ENCODE measurements at regions not wholly inside any gene's neighbourhood (a gene's known extent, or its start where the extent isn't known, plus 50 kb on each side); places are given as distances from the start of the nearest gene placed in this dataset.

DNA sequence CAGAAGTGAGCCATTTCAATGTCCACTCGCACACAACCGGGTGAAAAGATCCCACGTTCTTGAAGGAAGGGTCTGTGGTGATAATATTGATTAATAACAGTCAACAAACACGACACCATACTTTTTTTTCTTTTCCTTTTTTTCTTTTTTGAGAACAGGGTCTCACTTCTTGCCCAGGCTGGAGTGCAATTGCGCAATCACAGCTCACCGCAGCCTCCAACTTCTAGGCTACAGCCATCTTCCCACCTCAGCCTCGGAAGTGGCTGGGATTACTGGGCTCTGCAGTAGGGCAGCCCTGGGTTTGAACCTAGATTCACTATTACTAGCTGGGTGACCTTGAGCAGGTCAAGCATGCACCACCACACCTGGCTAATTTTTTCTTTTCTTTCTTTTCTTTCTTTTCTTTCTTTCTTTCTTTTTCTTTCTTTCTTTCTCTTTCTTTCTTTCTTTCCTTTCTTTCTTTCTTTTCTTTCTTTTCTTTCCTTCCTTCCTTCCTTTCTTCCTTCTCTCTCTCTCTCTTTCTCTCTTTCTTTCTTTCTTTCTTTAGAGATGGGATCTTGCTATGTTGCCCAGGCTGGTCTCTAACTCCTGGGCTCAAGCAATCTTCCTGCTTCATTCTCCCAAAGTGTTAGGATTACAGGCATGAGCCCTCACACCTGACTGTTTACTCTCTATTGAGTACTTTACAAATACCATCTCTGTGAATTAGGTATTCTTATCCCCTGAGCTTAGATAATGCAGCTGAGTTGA lies 123.9 kb downstream of the SNX5 start:
- H3K27me3 ChIP-seq (ENCODE audit: insufficient read depth in 3 of 3, low read length in 2 of 3), result peaks cover 0 to 2% (median 0%) of the 10 kb centered on the region in 3 donors
- TF ChIP-seq, protein P1, sequence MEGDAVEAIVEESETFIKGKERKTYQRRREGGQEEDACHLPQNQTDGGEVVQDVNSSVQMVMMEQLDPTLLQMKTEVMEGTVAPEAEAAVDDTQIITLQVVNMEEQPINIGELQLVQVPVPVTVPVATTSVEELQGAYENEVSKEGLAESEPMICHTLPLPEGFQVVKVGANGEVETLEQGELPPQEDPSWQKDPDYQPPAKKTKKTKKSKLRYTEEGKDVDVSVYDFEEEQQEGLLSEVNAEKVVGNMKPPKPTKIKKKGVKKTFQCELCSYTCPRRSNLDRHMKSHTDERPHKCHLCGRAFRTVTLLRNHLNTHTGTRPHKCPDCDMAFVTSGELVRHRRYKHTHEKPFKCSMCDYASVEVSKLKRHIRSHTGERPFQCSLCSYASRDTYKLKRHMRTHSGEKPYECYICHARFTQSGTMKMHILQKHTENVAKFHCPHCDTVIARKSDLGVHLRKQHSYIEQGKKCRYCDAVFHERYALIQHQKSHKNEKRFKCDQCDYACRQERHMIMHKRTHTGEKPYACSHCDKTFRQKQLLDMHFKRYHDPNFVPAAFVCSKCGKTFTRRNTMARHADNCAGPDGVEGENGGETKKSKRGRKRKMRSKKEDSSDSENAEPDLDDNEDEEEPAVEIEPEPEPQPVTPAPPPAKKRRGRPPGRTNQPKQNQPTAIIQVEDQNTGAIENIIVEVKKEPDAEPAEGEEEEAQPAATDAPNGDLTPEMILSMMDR (IDR thresholded peaks at IDR 0.05), result no peak
- intact Hi-C loops (cut with DNase I), result loop anchor here in 1 of 2 donors (5.0 kb wide), 1 partner anchor 37 kb away; no protein-coding TSS in a partner anchor
- DNase-seq (no peak), ATAC-seq (no peak)
- WGBS, 3 donors, result 78 to 86% (median 82%) methylated on average over 7 of the region's 7 CpGs
- H3K27ac ChIP-seq, result no peak overlapping the region
- H3K9me3 ChIP-seq, result peaks cover 4% of the 10 kb centered on the region
- no peak overlapping the region for H3K4me3 ChIP-seq
- H3K36me3 ChIP-seq (ENCODE audit: insufficient read depth in 1 of 2, low read depth in 1 of 2), result no peaks in the 10 kb centered on the region
- H3K4me1 ChIP-seq, result no peaks in the 10 kb centered on the region

- TF ChIP-seq, protein P1 (IDR thresholded peaks at IDR 0.05), result no peak
- H3K9me3 ChIP-seq, result peaks cover 4% of the 10 kb centered on the region
- no peaks in the 10 kb centered on the region for H3K36me3 ChIP-seq (ENCODE audit: insufficient read depth in 1 of 2, low read depth in 1 of 2)
- H3K4me3 ChIP-seq, result no peak overlapping the region
- no peak overlapping the region for H3K27ac ChIP-seq
- ATAC-seq (no peak), DNase-seq (no peak)
- intact Hi-C loops (cut with DNase I), result loop anchor here in 1 of 2 donors (5.0 kb wide), 1 partner anchor 37 kb away; no protein-coding TSS in a partner anchor
- 96 to 100% (median 100%) methylated on average over 1 of the region's 1 CpG for WGBS, 3 donors
- no peaks in the 10 kb centered on the region for H3K4me1 ChIP-seq
- peaks cover 0 to 2% (median 0%) of the 10 kb centered on the region in 3 donors for H3K27me3 ChIP-seq (ENCODE audit: insufficient read depth in 3 of 3, low read length in 2 of 3)
Observed at GRCh38 chr20:17844133-17844429, 124.5 kb downstream of the SNX5 start.

GRCh38 chr20:17843246-17844132 lies 125.1 kb downstream of the SNX5 start:
- Histone ChIP-seq H3K36me3 (ENCODE audit: insufficient read depth in 1 of 2, low read depth in 1 of 2) (no peaks in the 10 kb centered on the region), H3K27ac (peak overlapping the region; percentile 53), H3K4me1 (no peaks in the 10 kb centered on the region), H3K4me3 (no peak overlapping the region), H3K9me3 (peaks cover 4% of the 10 kb centered on the region), H3K27me3 (ENCODE audit: insufficient read depth in 3 of 3, low read length in 2 of 3) (peaks cover 0 to 2% (median 0%) of the 10 kb centered on the region in 3 donors)
- TF ChIP-seq, protein P1 (IDR thresholded peaks at IDR 0.05), result no peak
- ATAC-seq (peak in 3 of 4 donors; percentile 19 to 51 (median 51)), DNase-seq (peak in 1 of 2 donors; percentile 47)
- intact Hi-C loops (cut with DNase I), result loop anchor here in 1 of 2 donors (5.0 kb wide), 1 partner anchor 36 kb away; no protein-coding TSS in a partner anchor
- 56 to 62% (median 60%) methylated on average over 13 to 14 of the region's 14 CpGs for WGBS, 3 donors

DNA sequence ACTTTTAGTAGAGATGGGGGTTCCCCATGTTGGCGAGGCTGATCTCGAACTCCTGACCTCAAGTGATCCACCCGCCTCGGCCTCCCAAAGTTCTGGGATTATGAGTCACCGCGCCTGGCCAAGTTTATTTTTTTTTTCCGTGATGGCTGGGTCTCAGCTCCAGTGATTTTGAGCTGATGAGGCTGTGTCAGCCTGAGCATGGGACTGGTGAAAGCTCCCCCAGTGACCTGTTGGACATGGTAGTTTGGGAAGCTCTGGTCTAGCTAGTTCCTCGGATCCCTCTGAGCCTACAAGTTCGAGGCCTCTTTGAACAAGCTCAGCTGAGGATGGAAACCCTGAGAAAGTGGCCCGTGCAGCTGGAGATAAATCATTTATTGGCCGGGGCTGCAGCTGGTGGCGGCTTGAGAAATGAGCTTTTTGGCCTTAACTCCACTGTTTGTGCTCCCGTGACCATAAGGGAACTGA lies 126.8 kb downstream of the SNX5 start:
- H3K4me3 ChIP-seq, result no peak overlapping the region
- peak overlapping the region; percentile 53 for H3K27ac ChIP-seq
- intact Hi-C loops (cut with DNase I), result loop anchor here in 1 of 2 donors (5.0 kb wide), 1 partner anchor 34 kb away; no protein-coding TSS in a partner anchor
- peaks cover 4% of the 10 kb centered on the region for H3K9me3 ChIP-seq
- H3K27me3 ChIP-seq (ENCODE audit: insufficient read depth in 3 of 3, low read length in 2 of 3), result peaks cover 0 to 2% (median 0%) of the 10 kb centered on the region in 3 donors
- ATAC-seq, result peak; percentile 37 to 70 (median 47)
- 31 to 43% (median 32%) methylated on average over 13 of the region's 13 CpGs for WGBS, 3 donors
- TF ChIP-seq, protein P1 (IDR thresholded peaks at IDR 0.05), result no peak
- H3K4me1 ChIP-seq, result no peaks in the 10 kb centered on the region
- DNase-seq, result peak; percentile 59 to 70
- no peaks in the 10 kb centered on the region for H3K36me3 ChIP-seq (ENCODE audit: insufficient read depth in 1 of 2, low read depth in 1 of 2)
